Activated CD8-positive, alpha-beta T cell treated with anti-CD3 and anti-CD28 coated beads, Interleukin-2, amount 10 ng/mL, durations not matched to agents 7 days and 5 days (primary cell): ENCODE measurements at regions not wholly inside any gene's neighbourhood (a gene's known extent, or its start where the extent isn't known, plus 50 kb on each side); places are given as distances from the start of the nearest gene placed in this dataset.

Experiments
- ATAC-seq: fragments of 150-1000 bp; cut with Tn5 transposase; one replicate; pipeline ENCODE4 v1.10.0; 2021; ENCODE audit warnings: moderate library complexity
- CTCF ChIA-PET: fragments of 350-600 bp; sonication (Branson Sonifier 250); formaldehyde crosslinking; loops from one replicate; lab custom pipeline; 2021; ENCODE audit warnings: antibody characterized with exemption; lab: Charles Lee
- POLR2A ChIA-PET: fragments of 350-600 bp; sonication (Branson Sonifier 250); formaldehyde crosslinking; loops from one replicate; lab custom pipeline; 2021; ENCODE audit warnings: antibody characterized with exemption; lab: Charles Lee
- DNase-seq: peaks from one replicate; pipeline ENCODE4 v3.0.0-alpha.2; 2020
- H3K27ac Mint-ChIP-seq: one replicate; pipeline ENCODE4 v1.8.0; 2021; ENCODE audit warnings: mild to moderate bottlenecking, mixed read lengths
- H3K27me3 Mint-ChIP-seq: one replicate; pipeline ENCODE4 v1.8.0; 2021; ENCODE audit warnings: low read depth, mixed read lengths
- H3K36me3 Mint-ChIP-seq: one replicate; pipeline ENCODE4 v1.8.0; 2021; ENCODE audit warnings: low read depth, mixed read lengths
- H3K4me1 Mint-ChIP-seq: one replicate; pipeline ENCODE4 v1.8.0; 2021; ENCODE audit warnings: low read depth, mixed read lengths
- H3K4me3 Mint-ChIP-seq: one replicate; pipeline ENCODE4 v1.8.0; 2021; ENCODE audit warnings: mild to moderate bottlenecking, mixed read lengths
- H3K9me3 Mint-ChIP-seq: one replicate; pipeline ENCODE4 v1.8.0; 2022; ENCODE audit warnings: mixed read lengths; ENCODE audit not compliant: insufficient read depth

- Mint-ChIP-seq H3K27me3 (no peaks in the 10 kb centered on the region), H3K4me3 (no peak overlapping the region), H3K36me3 (no peaks in the 10 kb centered on the region), H3K27ac (no peak overlapping the region), H3K4me1 (no peaks in the 10 kb centered on the region), H3K9me3 (peaks cover 4% of the 10 kb centered on the region)
- ChIA-PET POLR2A (no interaction called here), CTCF (no interaction called here)
- no peak for ATAC-seq
- DNase-seq, result no peak
Measured at GRCh38 chr2:146220957-146221356, 1623.9 kb upstream of the ACVR2A start.

- Mint-ChIP-seq H3K27ac (no peak overlapping the region), H3K4me3 (no peak overlapping the region), H3K4me1 (no peaks in the 10 kb centered on the region), H3K9me3 (peaks cover 9% of the 10 kb centered on the region), H3K36me3 (no peaks in the 10 kb centered on the region), H3K27me3 (no peaks in the 10 kb centered on the region)
- ChIA-PET POLR2A (no interaction called here), CTCF (no interaction called here)
- ATAC-seq, result no peak
- no peak for DNase-seq
Measured at GRCh38 chr2:146214394-146214929, 1630.4 kb upstream of the ACVR2A start.

GRCh38 chr2:146213674-146214073, 1631.2 kb upstream of the ACVR2A start:
- ChIA-PET POLR2A (no interaction called here), CTCF (no interaction called here)
- no peaks in the 10 kb centered on the region for H3K27me3 Mint-ChIP-seq
- H3K27ac Mint-ChIP-seq, result no peak overlapping the region
- H3K9me3 Mint-ChIP-seq, result peaks cover 7% of the 10 kb centered on the region
- H3K4me1 Mint-ChIP-seq, result no peaks in the 10 kb centered on the region
- no peak overlapping the region for H3K4me3 Mint-ChIP-seq
- ATAC-seq (no peak), DNase-seq (no peak)
- H3K36me3 Mint-ChIP-seq, result no peaks in the 10 kb centered on the region

- Mint-ChIP-seq H3K27ac (no peak overlapping the region), H3K4me1 (no peaks in the 10 kb centered on the region), H3K4me3 (no peak overlapping the region), H3K9me3 (peaks cover 7% of the 10 kb centered on the region), H3K27me3 (no peaks in the 10 kb centered on the region), H3K36me3 (no peaks in the 10 kb centered on the region)
- ChIA-PET POLR2A (no interaction called here), CTCF (no interaction called here)
- ATAC-seq (no peak), DNase-seq (no peak)
Measured at GRCh38 chr2:146212602-146213001, 1632.2 kb upstream of the ACVR2A start.

GRCh38 chr2:146209842-146210275, 1635.0 kb upstream of the ACVR2A start:
- H3K4me1 Mint-ChIP-seq, result no peaks in the 10 kb centered on the region
- DNase-seq, result no peak
- H3K27me3 Mint-ChIP-seq, result no peaks in the 10 kb centered on the region
- H3K4me3 Mint-ChIP-seq, result no peak overlapping the region
- ATAC-seq, result no peak
- ChIA-PET POLR2A (no interaction called here), CTCF (no interaction called here)
- H3K27ac Mint-ChIP-seq, result no peak overlapping the region
- no peaks in the 10 kb centered on the region for H3K36me3 Mint-ChIP-seq
- peaks cover 7% of the 10 kb centered on the region for H3K9me3 Mint-ChIP-seq

GRCh38 chr2:146207901-146208300, 1636.9 kb upstream of the ACVR2A start:
- no peaks in the 10 kb centered on the region for H3K4me1 Mint-ChIP-seq
- DNase-seq, result no peak
- CTCF ChIA-PET, result no interaction called here
- no peaks in the 10 kb centered on the region for H3K36me3 Mint-ChIP-seq
- H3K4me3 Mint-ChIP-seq, result no peak overlapping the region
- H3K27ac Mint-ChIP-seq, result no peak overlapping the region
- POLR2A ChIA-PET, result no interaction called here
- H3K27me3 Mint-ChIP-seq, result no peaks in the 10 kb centered on the region
- no peak for ATAC-seq
- peaks cover 7% of the 10 kb centered on the region for H3K9me3 Mint-ChIP-seq

GRCh38 chr2:146207417-146207816, 1637.4 kb upstream of the ACVR2A start:
- Mint-ChIP-seq H3K36me3 (no peaks in the 10 kb centered on the region), H3K9me3 (peaks cover 6% of the 10 kb centered on the region), H3K4me3 (no peak overlapping the region), H3K27ac (no peak overlapping the region), H3K27me3 (no peaks in the 10 kb centered on the region), H3K4me1 (no peaks in the 10 kb centered on the region)
- ChIA-PET CTCF (no interaction called here), POLR2A (no interaction called here)
- no peak for ATAC-seq
- DNase-seq, result no peak

- H3K4me3 Mint-ChIP-seq, result no peak overlapping the region
Measured at GRCh38 chr2:146203064-146203624, 1641.7 kb upstream of the ACVR2A start.

GRCh38 chr2:146193619-146194018, 1651.2 kb upstream of the ACVR2A start:
- CTCF ChIA-PET, result no interaction called here
- no peak for ATAC-seq
- no peaks in the 10 kb centered on the region for H3K27me3 Mint-ChIP-seq

More at GRCh38 chr2:146203064-146203624, 1641.7 kb upstream of the ACVR2A start:
- Mint-ChIP-seq H3K27ac (no peak overlapping the region), H3K27me3 (no peaks in the 10 kb centered on the region), H3K9me3 (peaks cover 3% of the 10 kb centered on the region), H3K4me1 (no peaks in the 10 kb centered on the region), H3K36me3 (no peaks in the 10 kb centered on the region)
- CTCF ChIA-PET, result no interaction called here
- DNase-seq (no peak), ATAC-seq (no peak)
- POLR2A ChIA-PET, result no interaction called here

GRCh38 chr2:146189541-146189940, 1655.3 kb upstream of the ACVR2A start:
- DNase-seq (no peak), ATAC-seq (no peak)
- no peaks in the 10 kb centered on the region for H3K27me3 Mint-ChIP-seq
- no peak overlapping the region for H3K4me3 Mint-ChIP-seq
- no peaks in the 10 kb centered on the region for H3K4me1 Mint-ChIP-seq
- no peaks in the 10 kb centered on the region for H3K36me3 Mint-ChIP-seq
- H3K9me3 Mint-ChIP-seq, result no peaks in the 10 kb centered on the region
- H3K27ac Mint-ChIP-seq, result no peak overlapping the region
- ChIA-PET POLR2A (no interaction called here), CTCF (no interaction called here)

More at GRCh38 chr2:146193619-146194018, 1651.2 kb upstream of the ACVR2A start:
- Mint-ChIP-seq H3K9me3 (no peaks in the 10 kb centered on the region), H3K27ac (no peak overlapping the region), H3K4me1 (no peaks in the 10 kb centered on the region), H3K4me3 (no peak overlapping the region), H3K36me3 (no peaks in the 10 kb centered on the region)
- DNase-seq, result no peak
- POLR2A ChIA-PET, result no interaction called here

GRCh38 chr2:146173934-146174333, 1654.0 kb upstream of the ZEB2 start:
- ATAC-seq (no peak), DNase-seq (no peak)
- Mint-ChIP-seq H3K27ac (no peak overlapping the region), H3K4me3 (no peak overlapping the region), H3K9me3 (peaks cover 18% of the 10 kb centered on the region), H3K36me3 (no peaks in the 10 kb centered on the region), H3K27me3 (no peaks in the 10 kb centered on the region), H3K4me1 (no peaks in the 10 kb centered on the region)
- ChIA-PET POLR2A (no interaction called here), CTCF (no interaction called here)

GRCh38 chr2:146161256-146161882, 1641.5 kb upstream of the ZEB2 start:
- ATAC-seq (no peak), DNase-seq (no peak)
- ChIA-PET POLR2A (no interaction called here), CTCF (no interaction called here)
- Mint-ChIP-seq H3K9me3 (no peaks in the 10 kb centered on the region), H3K27ac (no peak overlapping the region), H3K36me3 (no peaks in the 10 kb centered on the region), H3K4me3 (no peak overlapping the region), H3K27me3 (no peaks in the 10 kb centered on the region), H3K4me1 (no peaks in the 10 kb centered on the region)
